ENCODE measurements at regions not wholly inside any gene's neighbourhood (a gene's known extent, or its start where the extent isn't known, plus 50 kb on each side); places are given as distances from the start of the nearest gene placed in this dataset.

DNA sequence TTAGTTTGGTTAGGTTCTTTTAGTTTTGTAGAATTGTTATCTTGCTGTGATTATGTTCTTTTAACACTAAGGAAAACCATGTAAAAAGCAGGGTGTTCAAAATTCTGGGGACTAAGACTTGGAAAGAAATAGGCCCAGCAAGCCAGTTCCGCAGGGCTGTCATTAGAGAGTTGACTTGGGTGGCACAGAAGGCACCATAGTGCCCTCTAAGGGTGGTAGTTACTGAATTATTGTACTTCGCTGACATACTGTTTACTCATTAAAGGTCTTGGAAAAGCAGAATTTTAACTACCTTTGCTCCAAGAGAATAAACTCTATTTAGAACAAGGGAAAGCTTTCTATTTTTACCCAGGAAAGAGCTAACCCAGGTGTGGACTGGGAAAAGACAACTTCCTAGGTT, 86.5 kb downstream of the OTUD1 start:
- Histone ChIP-seq H3K27ac (no peak overlapping the region), H3K36me3 (no peaks in the 10 kb centered on the region), H3K27me3 (ENCODE audit: low read depth) (no peaks in the 10 kb centered on the region), H3K4me3 (no peak overlapping the region), H3K4me1 (no peaks in the 10 kb centered on the region), H3K9me3 (no peaks in the 10 kb centered on the region)
- peak; percentile 62 for TF ChIP-seq CTCF (IDR thresholded peaks at IDR 0.05)
- DNase-seq (no peak), ATAC-seq (peak; percentile 79 to 94)
- intact Hi-C loops (cut with DNase I), result no loop called here

DNA sequence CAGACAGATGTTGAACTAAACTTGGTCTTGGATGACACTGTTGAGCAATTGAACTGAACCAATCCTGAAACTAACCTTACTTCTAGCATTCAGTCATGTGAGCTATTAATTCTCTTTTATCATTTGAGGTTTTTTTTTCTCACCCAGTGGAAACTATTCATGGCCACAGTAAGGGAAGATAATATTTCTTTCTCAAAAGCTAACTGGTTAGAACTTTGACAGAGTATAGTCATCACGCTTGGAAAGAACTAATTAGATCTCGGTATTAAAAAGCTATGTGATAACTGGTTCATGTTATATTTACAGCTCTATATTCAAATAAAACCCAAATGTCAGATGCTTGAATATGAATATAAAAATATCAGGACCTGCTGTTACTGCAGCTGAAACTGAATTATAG, 89.5 kb downstream of the OTUD1 start:
- no peak for ATAC-seq
- Histone ChIP-seq H3K27ac (no peak overlapping the region), H3K27me3 (ENCODE audit: low read depth) (no peaks in the 10 kb centered on the region), H3K9me3 (no peaks in the 10 kb centered on the region), H3K4me3 (no peak overlapping the region), H3K36me3 (no peaks in the 10 kb centered on the region), H3K4me1 (no peaks in the 10 kb centered on the region)
- no peak for TF ChIP-seq CTCF (IDR thresholded peaks at IDR 0.05)
- no peak for DNase-seq
- intact Hi-C loops (cut with DNase I), result no loop called here

DNA sequence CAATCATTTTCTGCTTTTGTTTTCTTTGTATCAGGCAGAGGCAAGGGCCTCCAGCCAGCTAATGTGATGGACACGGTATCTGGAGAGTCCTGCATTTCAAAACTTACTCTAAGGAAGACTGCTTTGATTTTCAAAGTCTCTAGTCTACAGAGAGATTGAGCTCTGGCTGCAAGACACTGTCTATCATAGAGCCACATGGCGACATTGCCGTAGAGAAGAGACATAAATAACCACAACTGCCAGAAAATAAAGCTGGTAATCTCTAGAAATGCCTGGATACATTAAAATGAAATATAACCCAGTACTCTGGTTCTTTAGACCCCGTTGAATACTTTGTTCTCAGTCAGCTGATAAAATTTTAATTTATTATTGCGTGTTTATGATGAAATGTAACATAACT, 90.8 kb downstream of the OTUD1 start:
- ATAC-seq (no peak), DNase-seq (no peak)
- Histone ChIP-seq H3K36me3 (no peaks in the 10 kb centered on the region), H3K27ac (no peak overlapping the region), H3K4me3 (no peak overlapping the region), H3K27me3 (ENCODE audit: low read depth) (no peaks in the 10 kb centered on the region), H3K9me3 (no peaks in the 10 kb centered on the region), H3K4me1 (no peaks in the 10 kb centered on the region)
- no peak for TF ChIP-seq CTCF (IDR thresholded peaks at IDR 0.05)
- intact Hi-C loops (cut with DNase I), result loop anchor here (5.0 kb wide), 1 partner anchor 217 kb away; no protein-coding TSS in a partner anchor

DNA sequence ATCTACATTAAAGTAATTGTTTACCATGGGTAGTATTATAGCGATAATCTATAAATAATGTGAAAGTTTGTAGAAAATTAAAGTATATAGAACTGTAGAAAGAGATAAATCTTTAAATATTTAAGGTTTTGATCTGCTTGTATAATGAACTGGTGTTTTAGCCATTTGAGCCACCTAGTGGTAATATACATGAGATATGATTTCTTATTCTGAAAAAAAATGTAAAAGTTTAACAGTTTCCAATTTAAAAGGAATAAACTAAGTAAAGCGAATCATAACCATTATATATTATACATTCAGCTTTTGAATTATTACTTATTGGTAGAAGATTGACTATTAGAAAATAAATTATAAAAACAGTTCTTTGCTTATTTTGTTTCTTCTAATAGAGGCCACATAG, 91.2 kb downstream of the OTUD1 start:
- H3K4me3 ChIP-seq, result no peak overlapping the region
- no peaks in the 10 kb centered on the region for H3K36me3 ChIP-seq
- no peaks in the 10 kb centered on the region for H3K27me3 ChIP-seq (ENCODE audit: low read depth)
- no peak for DNase-seq
- no peak overlapping the region for H3K27ac ChIP-seq
- TF ChIP-seq CTCF (IDR thresholded peaks at IDR 0.05), result no peak
- intact Hi-C loops (cut with DNase I), result loop anchor here (5.0 kb wide), 1 partner anchor 218 kb away; no protein-coding TSS in a partner anchor
- H3K9me3 ChIP-seq, result no peaks in the 10 kb centered on the region
- H3K4me1 ChIP-seq, result no peaks in the 10 kb centered on the region
- ATAC-seq, result no peak

GRCh38 chr10:23533212-23533611, 94.3 kb downstream of the OTUD1 start:
- no peaks in the 10 kb centered on the region for H3K36me3 ChIP-seq
- no peaks in the 10 kb centered on the region for H3K9me3 ChIP-seq
- no peak overlapping the region for H3K27ac ChIP-seq
- intact Hi-C loops (cut with DNase I), result loop anchor here (5.0 kb wide), 1 partner anchor 221 kb away; no protein-coding TSS in a partner anchor
- DNase-seq (no peak), ATAC-seq (no peak)
- H3K4me1 ChIP-seq, result no peaks in the 10 kb centered on the region
- TF ChIP-seq CTCF (IDR thresholded peaks at IDR 0.05), result no peak
- no peaks in the 10 kb centered on the region for H3K27me3 ChIP-seq (ENCODE audit: low read depth)
- no peak overlapping the region for H3K4me3 ChIP-seq

- Histone ChIP-seq H3K9me3 (no peaks in the 10 kb centered on the region), H3K4me1 (peaks cover 3% of the 10 kb centered on the region), H3K36me3 (no peaks in the 10 kb centered on the region), H3K27ac (no peak overlapping the region), H3K27me3 (ENCODE audit: low read depth) (no peaks in the 10 kb centered on the region), H3K4me3 (no peak overlapping the region)
- TF ChIP-seq CTCF (IDR thresholded peaks at IDR 0.05), result no peak
- intact Hi-C loops (cut with DNase I), result loop anchor here (5.0 kb wide), 1 partner anchor 222 kb away; no protein-coding TSS in a partner anchor
- DNase-seq (no peak), ATAC-seq (no peak)
These were observed 95.5 kb downstream of the OTUD1 start for GRCh38 chr10:23534326-23534725.

Data from lower lobe of right lung (tissue), 2 donors.